Endothelial cell of umbilical vein (primary cell): ENCODE measurements at regions not wholly inside any gene's neighbourhood (a gene's known extent, or its start where the extent isn't known, plus 50 kb on each side); places are given as distances from the start of the nearest gene placed in this dataset.
"Not testable (repeated sequence)": the region's sequence is repeated elsewhere in the genome, so short reads cannot be mapped to it uniquely, and the experiment has no call there.

Experiments
- BruUV-seq: library from RNA; stranded (reverse); fragments of 400-500 nt; replicated peaks from 2 replicates; lab custom pipeline; 2021; lab: Mats Ljungman, UMichigan
- CTCF ChIA-PET: fragments of 300-600, 350-600 bp; sonication (Branson Sonifier 250); formaldehyde crosslinking; loops from one replicate; lab custom pipeline; 2021; ENCODE audit warnings: antibody characterized with exemption, inconsistent platforms; lab: Charles Lee
- POLR2A ChIA-PET: fragments of 300-600, 350-600 bp; sonication (Branson Sonifier 250); formaldehyde crosslinking; loops from one replicate; lab custom pipeline; 2021; ENCODE audit warnings: antibody characterized with exemption, inconsistent platforms; lab: Charles Lee
- DNase-seq: peaks from one replicate; pipeline ENCODE4 v3.0.0-alpha.2; 2011; ENCODE audit warnings: low read depth, low spot score
- FAIRE-seq: peaks from 2 replicates; lab custom pipeline; 2011; peaks lifted over from hg19 to GRCh38; lab: Jason Lieb, UNC
- H2AFZ ChIP-seq: 2 replicates; pipeline ENCODE4 v1.6.0; 2012; ENCODE audit warnings: low read depth, low read length, control low read depth, inconsistent platforms
- H3K27ac ChIP-seq: 2 replicates; pipeline ENCODE4 v1.5.1; 2011; ENCODE audit warnings: low read depth, mild to moderate bottlenecking, control low read depth, low read length, moderate library complexity; ENCODE audit not compliant: insufficient read depth
- H3K27me3 ChIP-seq, 2 experiments: 2 replicates each; pipeline versions ENCODE4 v1.6.0 to v1.6.1; 2011; ENCODE audit warnings: low read length in 2 of 2, mixed read lengths in 1 of 2; ENCODE audit not compliant: control insufficient read depth in 2 of 2, insufficient read depth in 2 of 2
- H3K36me3 ChIP-seq, 2 experiments: 2 replicates in 1 of 2; 3 replicates in 1 of 2; pipeline ENCODE4 v1.5.1; 2011; ENCODE audit warnings: low read length in 2 of 2, mild to moderate bottlenecking in 1 of 2, moderate library complexity in 1 of 2; ENCODE audit not compliant: control insufficient read depth in 2 of 2, insufficient read depth in 2 of 2; ENCODE audit errors: extremely low read depth in 1 of 2
- H3K4me1 ChIP-seq: 3 replicates; pipeline ENCODE4 v1.5.1; 2011; ENCODE audit warnings: mild to moderate bottlenecking, low read length; ENCODE audit not compliant: control insufficient read depth, insufficient read depth; ENCODE audit errors: extremely low read depth
- H3K4me2 ChIP-seq: 2 replicates; pipeline ENCODE4 v1.6.1; 2011; ENCODE audit warnings: low read length, control low read depth, mixed read lengths; ENCODE audit not compliant: insufficient read depth
- H3K4me3 ChIP-seq, 3 experiments: fragments of 200-600 bp in 1 of 3; sonication (generic), shearing (Covaris generic) in 1 of 3; replicated peaks in 1 of 3; 2 replicates each; pipeline ENCODE4 v1.5.1; 2011 to 2016; ENCODE audit warnings: control low read depth in 3 of 3, low read length in 3 of 3, mild to moderate bottlenecking in 2 of 3, inconsistent platforms in 1 of 3, low read depth in 1 of 3, moderate library complexity in 1 of 3; ENCODE audit not compliant: insufficient read depth in 1 of 3
- H3K79me2 ChIP-seq: 2 replicates; pipeline ENCODE4 v1.6.0; 2012; ENCODE audit warnings: low read length, inconsistent platforms; ENCODE audit not compliant: control insufficient read depth, insufficient read depth
- H3K9ac ChIP-seq: replicated peaks from 2 replicates; pipeline ENCODE3; 2011; ENCODE audit warnings: low read length, control low read depth; ENCODE audit not compliant: insufficient read depth; ENCODE audit errors: extremely low read depth
- H3K9me1 ChIP-seq: replicated peaks from 3 replicates; pipeline ENCODE4 v1.6.0; 2011; ENCODE audit warnings: mild to moderate bottlenecking, low read length; ENCODE audit not compliant: control insufficient read depth, insufficient read depth; ENCODE audit errors: extremely low read depth
- H3K9me3 ChIP-seq: replicated peaks from 2 replicates; pipeline ENCODE4 v1.5.1; 2012; ENCODE audit warnings: low read length, inconsistent platforms; ENCODE audit not compliant: control insufficient read depth, insufficient read depth
- H4K20me1 ChIP-seq: replicated peaks from 2 replicates; pipeline ENCODE3; 2011; ENCODE audit warnings: mild to moderate bottlenecking, low read length; ENCODE audit not compliant: control insufficient read depth, insufficient read depth; ENCODE audit errors: extremely low read depth
- EZH2 ChIP-seq: IDR thresholded peaks from 2 replicates; pipeline ENCODE4 v1.6.1; 2012; ENCODE audit warnings: borderline replicate concordance, low read depth, mild to moderate bottlenecking, moderate library complexity, low read length, inconsistent platforms; ENCODE audit not compliant: severe bottlenecking
- FOS ChIP-seq: IDR thresholded peaks from 2 replicates; pipeline ENCODE4 v1.6.1; 2011; ENCODE audit warnings: mild to moderate bottlenecking, low read length, moderate library complexity, borderline replicate concordance; ENCODE audit not compliant: insufficient read depth
- GATA2 ChIP-seq: IDR thresholded peaks from 2 replicates; pipeline ENCODE4 v1.7.0; 2011; ENCODE audit warnings: low read depth, mild to moderate bottlenecking, moderate library complexity, mixed read lengths, low read length; ENCODE audit not compliant: insufficient read length, insufficient read depth
- JUN ChIP-seq: IDR thresholded peaks from 2 replicates; pipeline ENCODE4 v1.6.1; 2011; ENCODE audit warnings: borderline replicate concordance, low read depth; ENCODE audit not compliant: insufficient read length, insufficient read depth
- MAX ChIP-seq: IDR thresholded peaks from 2 replicates; pipeline ENCODE4 v1.6.1; 2011; ENCODE audit not compliant: insufficient read depth, insufficient read length
- MYC ChIP-seq: IDR thresholded peaks from one replicate; pipeline ENCODE4 v1.6.1; 2011; ENCODE audit warnings: mild to moderate bottlenecking, low read depth, low read length
- POLR2A ChIP-seq: IDR thresholded peaks from 2 replicates; pipeline ENCODE4 v1.6.1; 2012; ENCODE audit warnings: low read depth, mild to moderate bottlenecking, control low read depth, low read length
- POLR2AphosphoS5 ChIP-seq: IDR thresholded peaks from 2 replicates; pipeline ENCODE4 v1.6.1; 2012; ENCODE audit warnings: low read depth, mild to moderate bottlenecking, control low read depth, low read length, moderate library complexity; ENCODE audit not compliant: insufficient read depth
- dilution Hi-C: fragments of 300-500 bp; cut with MboI; formaldehyde crosslinking; loops from one replicate; pipeline ENCODE4 v1.15.0; 2019; ENCODE audit warnings: low sequenced_read_pairs; ENCODE audit not compliant: extremely low pct_ligation_motif_present
- intact Hi-C: fragments of 100-400 bp; cut with micrococcal nuclease; formaldehyde crosslinking; loops from one replicate; pipeline ENCODE4 v1.10.0; 2022
- TF ChIP-seq, protein P1 (sequence below), 2 donors: IDR thresholded peaks; 1 replicate in 1 of 2; 2 replicates in 1 of 2; pipeline ENCODE4 v1.5.1; 2011; ENCODE audit warnings: low read length in 2 of 2, mild to moderate bottlenecking in 2 of 2, moderate library complexity in 2 of 2, control low read depth in 1 of 2, inconsistent platforms in 1 of 2, low read depth in 1 of 2; ENCODE audit not compliant: insufficient read depth in 1 of 2; ENCODE audit errors: extremely low read depth in 1 of 2

DNA sequence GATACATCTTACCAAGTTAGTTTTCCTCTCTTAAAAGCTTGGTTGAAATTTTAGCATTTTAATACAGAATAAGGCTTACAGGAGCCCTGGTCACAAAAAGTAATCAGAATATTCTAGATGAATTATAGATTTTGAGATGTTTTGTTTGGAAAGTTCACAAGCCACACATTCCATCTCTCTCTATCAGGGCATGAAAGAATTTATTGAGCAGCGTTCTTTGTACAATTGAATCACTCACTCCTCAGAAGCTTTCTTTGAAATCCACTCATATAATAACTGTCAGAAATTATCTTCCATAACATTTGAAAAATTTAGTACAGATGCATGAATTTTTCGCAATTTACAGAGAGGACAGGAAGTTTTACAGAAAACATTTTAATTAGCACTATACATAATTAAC is 938.6 kb upstream of the MDGA2 start:
- intact Hi-C loops (no loop called here), dilution Hi-C loops (no loop called here)
- H3K36me3 ChIP-seq, result no peaks in the 10 kb centered on the region
- H3K79me2 ChIP-seq, result no peaks in the 10 kb centered on the region
- no peak overlapping the region for H3K9ac ChIP-seq
- H3K9me3 ChIP-seq, result no peaks in the 10 kb centered on the region
- POLR2A ChIA-PET, result no interaction called here
- BruUV-seq, result no TSS peak
- H3K4me1 ChIP-seq, result no peaks in the 10 kb centered on the region
- TF ChIP-seq POLR2AphosphoS5 (no peak), MYC (no peak), GATA2 (no peak), FOS (no peak), JUN (no peak), POLR2A (no peak), EZH2 (no peak), MAX (no peak)
- TF ChIP-seq, protein P1, sequence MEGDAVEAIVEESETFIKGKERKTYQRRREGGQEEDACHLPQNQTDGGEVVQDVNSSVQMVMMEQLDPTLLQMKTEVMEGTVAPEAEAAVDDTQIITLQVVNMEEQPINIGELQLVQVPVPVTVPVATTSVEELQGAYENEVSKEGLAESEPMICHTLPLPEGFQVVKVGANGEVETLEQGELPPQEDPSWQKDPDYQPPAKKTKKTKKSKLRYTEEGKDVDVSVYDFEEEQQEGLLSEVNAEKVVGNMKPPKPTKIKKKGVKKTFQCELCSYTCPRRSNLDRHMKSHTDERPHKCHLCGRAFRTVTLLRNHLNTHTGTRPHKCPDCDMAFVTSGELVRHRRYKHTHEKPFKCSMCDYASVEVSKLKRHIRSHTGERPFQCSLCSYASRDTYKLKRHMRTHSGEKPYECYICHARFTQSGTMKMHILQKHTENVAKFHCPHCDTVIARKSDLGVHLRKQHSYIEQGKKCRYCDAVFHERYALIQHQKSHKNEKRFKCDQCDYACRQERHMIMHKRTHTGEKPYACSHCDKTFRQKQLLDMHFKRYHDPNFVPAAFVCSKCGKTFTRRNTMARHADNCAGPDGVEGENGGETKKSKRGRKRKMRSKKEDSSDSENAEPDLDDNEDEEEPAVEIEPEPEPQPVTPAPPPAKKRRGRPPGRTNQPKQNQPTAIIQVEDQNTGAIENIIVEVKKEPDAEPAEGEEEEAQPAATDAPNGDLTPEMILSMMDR (IDR thresholded peaks at IDR 0.05; ENCODE audit: extremely low read depth in 1 of 2, insufficient read depth in 1 of 2, low read depth in 1 of 2, low read length in 2 of 2), result no peak
- no peak for DNase-seq
- no peaks in the 10 kb centered on the region for H3K9me1 ChIP-seq
- no peak overlapping the region for H2AFZ ChIP-seq
- no peak overlapping the region for H3K27ac ChIP-seq
- CTCF ChIA-PET, result no interaction called here
- no peak for FAIRE-seq
- H3K4me3 ChIP-seq, result no peak overlapping the region
- H3K4me2 ChIP-seq, result no peak overlapping the region
- no peaks in the 10 kb centered on the region for H3K27me3 ChIP-seq
- no peaks in the 10 kb centered on the region for H4K20me1 ChIP-seq

GRCh38 chr14:48606960-48607359 is 931.6 kb upstream of the MDGA2 start:
- H3K36me3 ChIP-seq, intact Hi-C loops, FAIRE-seq, H3K4me3 ChIP-seq, H3K4me2 ChIP-seq, DNase-seq, dilution Hi-C loops, H3K27ac ChIP-seq, POLR2A ChIA-PET, H3K27me3 ChIP-seq, H3K4me1 ChIP-seq, CTCF ChIA-PET, H2AFZ ChIP-seq, BruUV-seq, H3K79me2 ChIP-seq, H4K20me1 ChIP-seq, H3K9me1 ChIP-seq, H3K9ac ChIP-seq, H3K9me3 ChIP-seq: not testable (repeated sequence)
